GM12878 (cell line): ENCODE measurements at regions not wholly inside any gene's neighbourhood (a gene's known extent, or its start where the extent isn't known, plus 50 kb on each side); places are given as distances from the start of the nearest gene placed in this dataset.

Experiments
- ATAC-seq: fragments of 200-7000 bp; cut with Tn5 transposase; 3 replicates; pipeline ENCODE4 v1.9.1; 2020; ENCODE audit warnings: mild to moderate bottlenecking, moderate library complexity
- BruUV-seq: library from RNA; stranded (reverse); fragments of 400-500 nt; replicated peaks from 2 replicates; lab custom pipeline; 2021; lab: Mats Ljungman, UMichigan
- CTCF ChIA-PET: fragments of 300-600 bp; sonication (Branson Sonifier 250); formaldehyde crosslinking; extraction: SDS; loops from one replicate; lab custom pipeline; 2021; ENCODE audit warnings: inconsistent platforms; lab: Yijun Ruan, JAX
- POLR2A ChIA-PET: fragments of 350-600 bp; formaldehyde crosslinking; extraction: SDS; loops from one replicate; lab custom pipeline; 2021; ENCODE audit warnings: inconsistent platforms; lab: Charles Lee
- RAD21 ChIA-PET: fragments of 300-600 bp; sonication (Branson Sonifier 250); formaldehyde crosslinking; loops from one replicate; lab custom pipeline; 2023; ENCODE audit warnings: antibody characterized with exemption; ENCODE audit not compliant: unreplicated experiment; lab: Charles Lee
- SMC1A ChIA-PET: fragments of 300-600 bp; sonication (Branson Sonifier 250); formaldehyde crosslinking; loops from one replicate; lab custom pipeline; 2023; ENCODE audit not compliant: unreplicated experiment, uncharacterized antibody; lab: Charles Lee
- DNase-seq: peaks from one replicate; pipeline ENCODE4 v3.0.0-alpha.2; 2011; ENCODE audit warnings: low read depth, low spot score
- FAIRE-seq: peaks from 3 replicates; lab custom pipeline; 2011; peaks lifted over from hg19 to GRCh38; lab: Jason Lieb, UNC
- H2AFZ ChIP-seq: 2 replicates; pipeline ENCODE4 v1.6.0; 2011; ENCODE audit warnings: low read depth, low read length, control low read depth; ENCODE audit not compliant: control insufficient read depth
- H3K27ac ChIP-seq: 2 replicates; pipeline ENCODE4 v1.5.1; 2011; ENCODE audit warnings: control low read depth; ENCODE audit not compliant: control insufficient read depth, insufficient read depth
- H3K27me3 ChIP-seq, 2 experiments: replicated peaks in 1 of 2; 2 replicates each; pipeline versions ENCODE4 v1.6.0 to v1.6.1; 2011; ENCODE audit warnings: low read length in 1 of 2; ENCODE audit not compliant: control insufficient read depth in 2 of 2, insufficient read depth in 2 of 2
- H3K36me3 ChIP-seq, 2 experiments: 2 replicates each; pipeline ENCODE4 v1.5.1; 2011; ENCODE audit warnings: low read length in 1 of 2; ENCODE audit not compliant: control insufficient read depth in 2 of 2, insufficient read depth in 2 of 2
- H3K4me1 ChIP-seq: 2 replicates; pipeline ENCODE4 v1.6.1; 2011; ENCODE audit warnings: mild to moderate bottlenecking, low read length, moderate library complexity, mixed read lengths; ENCODE audit not compliant: control insufficient read depth, insufficient read depth
- H3K4me2 ChIP-seq: 2 replicates; pipeline ENCODE4 v1.6.0; 2011; ENCODE audit warnings: control low read depth; ENCODE audit not compliant: control insufficient read depth, insufficient read depth
- H3K4me3 ChIP-seq: fragments of 200-600 bp; sonication (generic); 2 replicates; pipeline ENCODE4 v1.5.1; 2016
- H3K79me2 ChIP-seq: 2 replicates; pipeline ENCODE4 v1.6.0; 2011; ENCODE audit warnings: low read length; ENCODE audit not compliant: control insufficient read depth, insufficient read depth
- H3K9ac ChIP-seq: 2 replicates; pipeline ENCODE4 v1.8.0; 2011; ENCODE audit warnings: low read length, control low read depth, mixed read lengths; ENCODE audit not compliant: control insufficient read depth, insufficient read depth
- H3K9me3 ChIP-seq: replicated peaks from 3 replicates; pipeline ENCODE4 v1.5.1; 2011; ENCODE audit warnings: mild to moderate bottlenecking, low read length; ENCODE audit not compliant: control insufficient read depth, insufficient read depth
- H4K20me1 ChIP-seq: 2 replicates; pipeline ENCODE4 v1.6.0; 2011; ENCODE audit not compliant: control insufficient read depth, insufficient read depth
- BHLHE40 ChIP-seq, 2 experiments: fragments of 450-650 bp in 1 of 2; IDR thresholded peaks; 2 replicates each; pipeline ENCODE4 v1.6.1; 2011 to 2017; ENCODE audit warnings: low read depth in 2 of 2, borderline replicate concordance in 1 of 2, improper control_type of control experiment in 1 of 2, low read length in 1 of 2, mild to moderate bottlenecking in 1 of 2
- WGBS: methylation state at CpG from one replicate; pipeline ENCODE4 v1.1.6; 2016; ENCODE audit warnings: low lambda C conversion rate; ENCODE audit not compliant: insufficient replicate concordance, insufficient coverage; ENCODE audit errors: missing lambda C conversion rate; 5-methylcytosine and 5-hydroxymethylcytosine counted together
- in situ Hi-C: fragments of 300-500 bp; cut with MboI; formaldehyde crosslinking; loops from 9 replicates; pipeline ENCODE4 v1.14.3; 2018; ENCODE audit warnings: mixed read lengths
- intact Hi-C: fragments of 100-400 bp; cut with micrococcal nuclease; formaldehyde crosslinking; loops from one replicate; pipeline ENCODE4 v1.14.2; 2022; ENCODE audit not compliant: unreplicated experiment
- TF ChIP-seq, protein P1 (sequence below): fragments of 450-650 bp; formaldehyde crosslinking; IDR thresholded peaks from 2 replicates; pipeline ENCODE4 v1.5.0; 2022; ENCODE audit warnings: mild to moderate bottlenecking, missing genetic modification characterization

DNA sequence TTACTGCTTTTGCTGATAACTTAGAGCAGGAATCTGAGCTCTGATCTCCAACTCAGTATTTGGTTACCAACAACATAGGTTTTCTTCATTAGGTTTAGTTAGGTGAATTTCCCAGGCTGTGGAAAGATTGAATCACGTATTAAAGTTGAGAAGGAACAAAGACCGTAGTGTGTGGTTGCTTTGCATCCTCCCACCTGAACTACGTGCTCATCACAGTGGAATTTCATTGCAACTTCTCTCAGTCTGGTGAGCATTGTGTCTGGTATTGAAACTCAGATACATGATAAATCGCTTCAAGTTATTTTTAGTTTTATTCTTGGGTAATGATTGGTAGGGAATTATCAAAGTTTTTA is 139.4 kb upstream of the AKR1E2 start:
- Histone ChIP-seq H3K36me3 (no peaks in the 10 kb centered on the region), H3K9ac (no peak overlapping the region), H3K4me1 (no peaks in the 10 kb centered on the region; the same call in 1 of the 2 replicates), H3K27me3 (no peaks in the 10 kb centered on the region), H3K9me3 (no peaks in the 10 kb centered on the region), H3K79me2 (no peaks in the 10 kb centered on the region), H3K27ac (no peak overlapping the region), H3K4me3 (no peak overlapping the region), H3K4me2 (no peak overlapping the region), H2AFZ (no peak overlapping the region), H4K20me1 (no peaks in the 10 kb centered on the region)
- ATAC-seq: no peak
- BruUV-seq: no TSS peak
- SMC1A ChIA-PET: no interaction called here
- CTCF ChIA-PET: no interaction called here
- no peak for DNase-seq
- RAD21 ChIA-PET: interaction anchor here (0.8 kb wide), 1 partner anchor 29 kb away, joined by 3 read pairs; no protein-coding TSS in a partner anchor
- POLR2A ChIA-PET: no interaction called here
- intact Hi-C loops: no loop called here
- in situ Hi-C loops: no loop called here
- FAIRE-seq: no peak
- WGBS: 0% methylated on average over 4 of the region's 4 CpGs
- TF ChIP-seq, protein P1, sequence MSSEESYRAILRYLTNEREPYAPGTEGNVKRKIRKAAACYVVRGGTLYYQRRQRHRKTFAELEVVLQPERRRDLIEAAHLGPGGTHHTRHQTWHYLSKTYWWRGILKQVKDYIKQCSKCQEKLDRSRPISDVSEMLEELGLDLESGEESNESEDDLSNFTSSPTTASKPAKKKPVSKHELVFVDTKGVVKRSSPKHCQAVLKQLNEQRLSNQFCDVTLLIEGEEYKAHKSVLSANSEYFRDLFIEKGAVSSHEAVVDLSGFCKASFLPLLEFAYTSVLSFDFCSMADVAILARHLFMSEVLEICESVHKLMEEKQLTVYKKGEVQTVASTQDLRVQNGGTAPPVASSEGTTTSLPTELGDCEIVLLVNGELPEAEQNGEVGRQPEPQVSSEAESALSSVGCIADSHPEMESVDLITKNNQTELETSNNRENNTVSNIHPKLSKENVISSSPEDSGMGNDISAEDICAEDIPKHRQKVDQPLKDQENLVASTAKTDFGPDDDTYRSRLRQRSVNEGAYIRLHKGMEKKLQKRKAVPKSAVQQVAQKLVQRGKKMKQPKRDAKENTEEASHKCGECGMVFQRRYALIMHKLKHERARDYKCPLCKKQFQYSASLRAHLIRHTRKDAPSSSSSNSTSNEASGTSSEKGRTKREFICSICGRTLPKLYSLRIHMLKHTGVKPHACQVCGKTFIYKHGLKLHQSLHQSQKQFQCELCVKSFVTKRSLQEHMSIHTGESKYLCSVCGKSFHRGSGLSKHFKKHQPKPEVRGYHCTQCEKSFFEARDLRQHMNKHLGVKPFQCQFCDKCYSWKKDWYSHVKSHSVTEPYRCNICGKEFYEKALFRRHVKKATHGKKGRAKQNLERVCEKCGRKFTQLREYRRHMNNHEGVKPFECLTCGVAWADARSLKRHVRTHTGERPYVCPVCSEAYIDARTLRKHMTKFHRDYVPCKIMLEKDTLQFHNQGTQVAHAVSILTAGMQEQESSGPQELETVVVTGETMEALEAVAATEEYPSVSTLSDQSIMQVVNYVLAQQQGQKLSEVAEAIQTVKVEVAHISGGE (CRISPR knock-in tag): no peak
- TF ChIP-seq BHLHE40 (IDR thresholded peaks at IDR 0.05; ENCODE audit: borderline replicate concordance in 1 of 2, low read depth in 2 of 2, low read length in 1 of 2): peak in 1 of 2 experiments; percentile 25; a peak in 1 of 4 replicates
